Stimulated activated naive CD8-positive, alpha-beta T cell treated with anti-CD3 and anti-CD28 coated beads, Interleukin-15, Interleukin-2, amounts not matched to agents 100 U/mL and 50 U/mL, for 24 hours (primary cell): ENCODE measurements at regions not wholly inside any gene's neighbourhood (a gene's known extent, or its start where the extent isn't known, plus 50 kb on each side); places are given as distances from the start of the nearest gene placed in this dataset.
"Not testable (repeated sequence)": the region's sequence is repeated elsewhere in the genome, so short reads cannot be mapped to it uniquely, and the experiment has no call there.

Source experiments
- ATAC-seq: fragments of 150-1000 bp; cut with Tn5 transposase; one replicate; pipeline ENCODE4 v1.10.0; 2021
- DNase-seq: peaks from one replicate; pipeline ENCODE4 v3.0.0; 2021

GRCh38 chr2:239818531-239819011, 206.6 kb downstream of the NDUFA10 start:
- ATAC-seq = no peak

GRCh38 chr2:239818086-239818485, 207.1 kb downstream of the NDUFA10 start:
- ATAC-seq = no peak
- no peak for DNase-seq

More at GRCh38 chr2:239818531-239819011, 206.6 kb downstream of the NDUFA10 start:
- DNase-seq = no peak

GRCh38 chr2:239817468-239818031, 207.6 kb downstream of the NDUFA10 start:
- DNase-seq = not testable (repeated sequence)

GRCh38 chr2:239816576-239817467, 208.3 kb downstream of the NDUFA10 start:
- ATAC-seq = no peak
- no peak for DNase-seq

More at GRCh38 chr2:239817468-239818031, 207.6 kb downstream of the NDUFA10 start:
- ATAC-seq = not testable (repeated sequence)

GRCh38 chr2:239815671-239816070, 209.5 kb downstream of the NDUFA10 start:
- no peak for ATAC-seq
- no peak for DNase-seq

- DNase-seq (no peak), ATAC-seq (no peak)
Measured at GRCh38 chr2:239814861-239815601, 210.1 kb downstream of the NDUFA10 start.

GRCh38 chr2:239814116-239814860, 210.9 kb downstream of the NDUFA10 start:
- ATAC-seq = no peak

GRCh38 chr2:239813261-239814115, 211.7 kb downstream of the NDUFA10 start:
- DNase-seq (no peak), ATAC-seq (no peak)

More at GRCh38 chr2:239814116-239814860, 210.9 kb downstream of the NDUFA10 start:
- no peak for DNase-seq

GRCh38 chr2:239811806-239812560, 213.2 kb downstream of the NDUFA10 start:
- no peak for ATAC-seq
- no peak for DNase-seq

- no peak for ATAC-seq
- no peak for DNase-seq
Measured at GRCh38 chr2:239811111-239811781, 213.9 kb downstream of the NDUFA10 start.

- ATAC-seq = no peak
Measured at GRCh38 chr2:239809391-239809790, 215.8 kb downstream of the NDUFA10 start.

GRCh38 chr2:239807568-239807967, 217.6 kb downstream of the NDUFA10 start:
- DNase-seq (no peak), ATAC-seq (no peak)

More at GRCh38 chr2:239809391-239809790, 215.8 kb downstream of the NDUFA10 start:
- no peak for DNase-seq

GRCh38 chr2:239806758-239807434, 218.2 kb downstream of the NDUFA10 start:
- DNase-seq (no peak), ATAC-seq (no peak)

- ATAC-seq = no peak
- DNase-seq = no peak
Measured at GRCh38 chr2:239806276-239806675, 218.9 kb downstream of the NDUFA10 start.

GRCh38 chr2:239805414-239805813, 219.7 kb downstream of the NDUFA10 start:
- no peak for ATAC-seq

GRCh38 chr2:239805043-239805329, 220.2 kb downstream of the NDUFA10 start:
- no peak for ATAC-seq

More at GRCh38 chr2:239805414-239805813, 219.7 kb downstream of the NDUFA10 start:
- no peak for DNase-seq

GRCh38 chr2:239804161-239805042, 220.7 kb downstream of the NDUFA10 start:
- ATAC-seq (no peak), DNase-seq (no peak)

More at GRCh38 chr2:239805043-239805329, 220.2 kb downstream of the NDUFA10 start:
- no peak for DNase-seq

GRCh38 chr2:239803766-239804115, 221.4 kb downstream of the NDUFA10 start:
- ATAC-seq (no peak), DNase-seq (no peak)
